GM12891 (cell line): ENCODE measurements at regions not wholly inside any gene's neighbourhood (a gene's known extent, or its start where the extent isn't known, plus 50 kb on each side); places are given as distances from the start of the nearest gene placed in this dataset.
A peak's percentile ranks its signal among the peaks of the same experiment; 100 is the strongest.
"Not testable (repeated sequence)": the region's sequence is repeated elsewhere in the genome, so short reads cannot be mapped to it uniquely, and the experiment has no call there.

Source experiments
- DNase-seq: peaks from one replicate; pipeline ENCODE4 v3.0.0; 2011; ENCODE audit warnings: low spot score; ENCODE audit not compliant: insufficient read length
- FAIRE-seq: peaks from 2 replicates; lab custom pipeline; 2011; peaks lifted over from hg19 to GRCh38; lab: Jason Lieb, UNC
- PAX5 ChIP-seq: IDR thresholded peaks from 2 replicates; pipeline ENCODE4 v1.6.1; 2011; ENCODE audit warnings: low read length, moderate library complexity, mild to moderate bottlenecking; ENCODE audit not compliant: insufficient read depth, severe bottlenecking
- POLR2A ChIP-seq: IDR thresholded peaks from 2 replicates; pipeline ENCODE4 v1.6.1; 2011; ENCODE audit warnings: low read depth, low read length, control low read depth
- POLR2AphosphoS5 ChIP-seq: IDR thresholded peaks from 2 replicates; pipeline ENCODE4 v1.6.1; 2011; ENCODE audit warnings: low read depth, low read length, control low read depth
- POU2F2 ChIP-seq: IDR thresholded peaks from 2 replicates; pipeline ENCODE4 v1.6.1; 2011; ENCODE audit warnings: low read depth, mild to moderate bottlenecking, control low read depth, low read length, moderate library complexity
- SPI1 ChIP-seq: IDR thresholded peaks from 2 replicates; pipeline ENCODE4 v1.6.1; 2011; ENCODE audit warnings: low read depth, low read length, control low read depth
- TAF1 ChIP-seq: IDR thresholded peaks from 2 replicates; pipeline ENCODE4 v1.6.1; 2011; ENCODE audit warnings: low read depth, low read length, control low read depth

GRCh38 chr16:22659933-22660332 lies 149.2 kb downstream of the NPIPB5 start:
- FAIRE-seq (no peak), DNase-seq (no peak)
- TF ChIP-seq POU2F2 (no peak), PAX5 (no peak), SPI1 (no peak), POLR2A (no peak), POLR2AphosphoS5 (no peak)

- DNase-seq: no peak
- FAIRE-seq: no peak
- TF ChIP-seq POLR2A (no peak), POU2F2 (no peak), POLR2AphosphoS5 (no peak), SPI1 (no peak), PAX5 (no peak), TAF1 (no peak)
These were observed 149.9 kb downstream of the NPIPB5 start for GRCh38 chr16:22660441-22661160.

GRCh38 chr16:22661161-22661647 lies 150.5 kb downstream of the NPIPB5 start:
- FAIRE-seq: no peak
- no peak for TF ChIP-seq POLR2A
- no peak for DNase-seq

GRCh38 chr16:22662958-22663357 lies 151.0 kb upstream of the HS3ST2 start:
- DNase-seq, FAIRE-seq: not testable (repeated sequence)

- no peak for FAIRE-seq
These were observed 150.4 kb upstream of the HS3ST2 start for GRCh38 chr16:22663389-22664064.

GRCh38 chr16:22664132-22664531 lies 149.8 kb upstream of the HS3ST2 start:
- DNase-seq (no peak), FAIRE-seq (no peak)
- TF ChIP-seq POU2F2 (no peak), POLR2A (no peak), POLR2AphosphoS5 (no peak), SPI1 (no peak), PAX5 (no peak), TAF1 (no peak)

More at GRCh38 chr16:22663389-22664064, 150.4 kb upstream of the HS3ST2 start:
- no peak for DNase-seq
- no peak for TF ChIP-seq TAF1
- TF ChIP-seq POLR2A: no peak
- TF ChIP-seq SPI1: no peak
- no peak for TF ChIP-seq PAX5
- no peak for TF ChIP-seq POU2F2
- no peak for TF ChIP-seq POLR2AphosphoS5

GRCh38 chr16:22664561-22664997 lies 149.4 kb upstream of the HS3ST2 start:
- TF ChIP-seq POLR2A (no peak), SPI1 (peak; percentile 86)
- FAIRE-seq (no peak), DNase-seq (no peak)

GRCh38 chr16:22665048-22665797 lies 148.7 kb upstream of the HS3ST2 start:
- FAIRE-seq (no peak), DNase-seq (no peak)
- no peak for TF ChIP-seq POU2F2
- TF ChIP-seq TAF1: no peak
- no peak for TF ChIP-seq POLR2AphosphoS5
- no peak for TF ChIP-seq POLR2A
- no peak for TF ChIP-seq SPI1
- no peak for TF ChIP-seq PAX5

GRCh38 chr16:22665803-22666202 lies 148.2 kb upstream of the HS3ST2 start:
- TF ChIP-seq POU2F2 (no peak), SPI1 (no peak), POLR2A (no peak), POLR2AphosphoS5 (no peak), TAF1 (no peak), PAX5 (no peak)
- DNase-seq (no peak), FAIRE-seq (no peak)
